SU-DHL-6 (cell line): ENCODE measurements at regions not wholly inside any gene's neighbourhood (a gene's known extent, or its start where the extent isn't known, plus 50 kb on each side); places are given as distances from the start of the nearest gene placed in this dataset.

ENCODE experiments used
- H2AFZ ChIP-seq: fragments of 200-600 bp; sonication (generic); 2 replicates; pipeline ENCODE4 v1.6.1; 2014; ENCODE audit warnings: low read depth, mild to moderate bottlenecking, moderate library complexity, mixed read lengths, antibody characterized with exemption, low read length; ENCODE audit not compliant: severe bottlenecking
- H3F3A ChIP-seq: fragments of 200-600 bp; shearing (Covaris generic); 2 replicates; pipeline ENCODE4 v1.6.0; 2016; ENCODE audit warnings: antibody characterized with exemption, mild to moderate bottlenecking; ENCODE audit not compliant: insufficient read depth
- H3K27ac ChIP-seq: fragments of 200-600 bp; sonication (generic); 2 replicates; pipeline ENCODE4 v1.5.1; 2016; ENCODE audit warnings: low read depth, mild to moderate bottlenecking, low read length, moderate library complexity, mixed read lengths
- H3K27me3 ChIP-seq: fragments of 200-600 bp; sonication (generic), shearing (Covaris generic); 2 replicates; pipeline ENCODE4 v1.6.0; 2014; ENCODE audit warnings: mild to moderate bottlenecking, low read length
- H3K36me3 ChIP-seq: fragments of 200-600 bp; sonication (generic); 2 replicates; pipeline ENCODE4 v1.6.1; 2014; ENCODE audit warnings: mild to moderate bottlenecking, low read length, mixed read lengths
- H3K4me2 ChIP-seq: fragments of 300-600, 200-600 bp; shearing (Covaris generic), sonication (generic); 2 replicates; pipeline ENCODE4 v1.6.0; 2014; ENCODE audit warnings: low read length, low read depth, mild to moderate bottlenecking; ENCODE audit not compliant: poor library complexity, severe bottlenecking
- H3K4me3 ChIP-seq: fragments of 200-600 bp; sonication (generic); 2 replicates; pipeline ENCODE4 v1.5.1; 2014; ENCODE audit warnings: antibody characterized with exemption, low read length, mild to moderate bottlenecking, mixed read lengths; ENCODE audit not compliant: insufficient read depth, poor library complexity, severe bottlenecking
- H3K79me2 ChIP-seq: fragments of 200-600 bp; sonication (generic); 2 replicates; pipeline ENCODE4 v1.6.1; 2014; ENCODE audit warnings: mild to moderate bottlenecking, low read length, moderate library complexity; ENCODE audit not compliant: insufficient read depth
- H3K9ac ChIP-seq: fragments of 200-600 bp; sonication (generic); 2 replicates; pipeline ENCODE4 v1.7.0; 2014; ENCODE audit warnings: mild to moderate bottlenecking, low read length
- H3K9me2 ChIP-seq: fragments of 200-600 bp; sonication (generic); replicated peaks from 2 replicates; pipeline ENCODE4 v1.6.1; 2014; ENCODE audit warnings: low read length; ENCODE audit not compliant: insufficient read depth
- H3K9me3 ChIP-seq: fragments of 200-600 bp; sonication (generic); 2 replicates; pipeline ENCODE4 v1.6.1; 2014; ENCODE audit warnings: low read length, mixed read lengths; ENCODE audit not compliant: insufficient read depth
- H4K20me1 ChIP-seq: fragments of 200-600 bp; sonication (generic); 2 replicates; pipeline ENCODE4 v1.6.1; 2014; ENCODE audit warnings: low read depth, mild to moderate bottlenecking, antibody characterized with exemption, low read length, moderate library complexity, mixed read lengths
- CTCF ChIP-seq: fragments of 200-600 bp; sonication (generic); IDR thresholded peaks from one replicate; pipeline ENCODE4 v1.5.1; 2017; ENCODE audit warnings: antibody characterized with exemption, mild to moderate bottlenecking, low read length, moderate library complexity; ENCODE audit not compliant: insufficient read depth, poor library complexity, severe bottlenecking
- EZH2phosphoT487 ChIP-seq: fragments of 200-600 bp; sonication (generic), shearing (Covaris generic); conservative IDR thresholded peaks from 2 replicates; pipeline ENCODE4 v1.6.1; 2018; ENCODE audit warnings: mild to moderate bottlenecking, antibody characterized with exemption, low read length, moderate library complexity, mixed read lengths

- Histone ChIP-seq H3F3A (peaks cover 31% of the 10 kb centered on the region), H3K4me2 (peak overlapping the region; percentile 43), H3K79me2 (no peaks in the 10 kb centered on the region), H4K20me1 (no peaks in the 10 kb centered on the region), H3K27me3 (no peaks in the 10 kb centered on the region), H3K9me2 (no peaks in the 10 kb centered on the region), H3K9me3 (no peaks in the 10 kb centered on the region), H3K36me3 (no peaks in the 10 kb centered on the region), H3K4me3 (no peak overlapping the region), H3K9ac (peak overlapping the region; percentile 25; the same call in 1 of the 2 replicates), H3K27ac (peak overlapping the region; percentile 97), H2AFZ (no peak overlapping the region)
- no peak for TF ChIP-seq CTCF
These were observed 72.9 kb upstream of the MNS1 start for GRCh38 chr15:56537881-56538280.

- no peaks in the 10 kb centered on the region for H3K27me3 ChIP-seq
- peaks cover 39% of the 10 kb centered on the region for H3F3A ChIP-seq
- H3K4me2 ChIP-seq = peak overlapping the region; percentile 74
- no peaks in the 10 kb centered on the region for H3K9me3 ChIP-seq
- H3K9me2 ChIP-seq = no peaks in the 10 kb centered on the region
- H3K36me3 ChIP-seq = no peaks in the 10 kb centered on the region
- no peak for TF ChIP-seq EZH2phosphoT487
- TF ChIP-seq CTCF = no peak
- H2AFZ ChIP-seq = peak overlapping the region; percentile 20
- no peaks in the 10 kb centered on the region for H4K20me1 ChIP-seq
- H3K4me3 ChIP-seq = no peak overlapping the region
- peak overlapping the region; percentile 45 for H3K9ac ChIP-seq
- H3K27ac ChIP-seq = peak overlapping the region; percentile 97
- no peaks in the 10 kb centered on the region for H3K79me2 ChIP-seq
These were observed 69.8 kb upstream of the MNS1 start for GRCh38 chr15:56534728-56535127.

GRCh38 chr15:56533731-56534403 is 68.9 kb upstream of the MNS1 start:
- H3K36me3 ChIP-seq = no peaks in the 10 kb centered on the region
- H3K9me3 ChIP-seq = no peaks in the 10 kb centered on the region
- no peaks in the 10 kb centered on the region for H4K20me1 ChIP-seq
- H3K9me2 ChIP-seq = no peaks in the 10 kb centered on the region
- TF ChIP-seq CTCF (no peak), EZH2phosphoT487 (no peak)
- H3F3A ChIP-seq = peaks cover 39% of the 10 kb centered on the region
- peak overlapping the region; percentile 74 for H3K4me2 ChIP-seq
- peak overlapping the region; percentile 20 for H2AFZ ChIP-seq
- H3K79me2 ChIP-seq = no peaks in the 10 kb centered on the region
- no peaks in the 10 kb centered on the region for H3K27me3 ChIP-seq
- no peak overlapping the region for H3K4me3 ChIP-seq
- H3K9ac ChIP-seq = peak overlapping the region; percentile 45
- H3K27ac ChIP-seq = peak overlapping the region; percentile 97
